Activated CD4-positive, alpha-beta T cell treated with anti-CD3 and anti-CD28 coated beads for 36 hours (primary cell): ENCODE measurements at regions not wholly inside any gene's neighbourhood (a gene's known extent, or its start where the extent isn't known, plus 50 kb on each side); places are given as distances from the start of the nearest gene placed in this dataset.
"Not testable (repeated sequence)": the region's sequence is repeated elsewhere in the genome, so short reads cannot be mapped to it uniquely, and the experiment has no call there.

Experiments
- ATAC-seq: fragments of 200-7000 bp; cut with Tn5 transposase; one replicate; pipeline ENCODE4 v1.10.0; 2021; ENCODE audit warnings: mild to moderate bottlenecking, moderate library complexity
- CTCF ChIA-PET: fragments of 350-600 bp; sonication (Branson Sonifier 250); formaldehyde crosslinking; loops from one replicate; lab custom pipeline; 2021; ENCODE audit warnings: antibody characterized with exemption; lab: Charles Lee
- POLR2A ChIA-PET: fragments of 350-600 bp; sonication (Branson Sonifier 250); formaldehyde crosslinking; loops from one replicate; lab custom pipeline; 2021; ENCODE audit warnings: antibody characterized with exemption, inconsistent platforms; lab: Charles Lee
- DNase-seq: peaks from one replicate; pipeline ENCODE4 v3.0.0-alpha.2; 2020
- H3K27ac Mint-ChIP-seq: one replicate; pipeline ENCODE4 v1.8.0; 2021; ENCODE audit warnings: mixed read lengths
- H3K27me3 Mint-ChIP-seq: one replicate; pipeline ENCODE4 v1.8.0; 2021; ENCODE audit warnings: mixed read lengths
- H3K36me3 Mint-ChIP-seq: one replicate; pipeline ENCODE4 v1.8.0; 2021; ENCODE audit warnings: low read depth, mixed read lengths
- H3K4me1 Mint-ChIP-seq: one replicate; pipeline ENCODE4 v1.8.0; 2021; ENCODE audit warnings: mixed read lengths
- H3K4me3 Mint-ChIP-seq: one replicate; pipeline ENCODE4 v1.8.0; 2021; ENCODE audit warnings: mild to moderate bottlenecking, moderate library complexity, mixed read lengths
- H3K9me3 Mint-ChIP-seq: one replicate; pipeline ENCODE4 v1.8.0; 2021; ENCODE audit warnings: low read depth, mixed read lengths
- intact Hi-C, 2 experiments: fragments of 100-400 bp; cut with DNase I in 1 of 2; cut with micrococcal nuclease in 1 of 2; formaldehyde crosslinking; loops; one replicate each; pipeline versions ENCODE4 v1.14.2 to v1.15.1; 2022 to 2024; cut with DNase I, micrococcal nuclease

DNA sequence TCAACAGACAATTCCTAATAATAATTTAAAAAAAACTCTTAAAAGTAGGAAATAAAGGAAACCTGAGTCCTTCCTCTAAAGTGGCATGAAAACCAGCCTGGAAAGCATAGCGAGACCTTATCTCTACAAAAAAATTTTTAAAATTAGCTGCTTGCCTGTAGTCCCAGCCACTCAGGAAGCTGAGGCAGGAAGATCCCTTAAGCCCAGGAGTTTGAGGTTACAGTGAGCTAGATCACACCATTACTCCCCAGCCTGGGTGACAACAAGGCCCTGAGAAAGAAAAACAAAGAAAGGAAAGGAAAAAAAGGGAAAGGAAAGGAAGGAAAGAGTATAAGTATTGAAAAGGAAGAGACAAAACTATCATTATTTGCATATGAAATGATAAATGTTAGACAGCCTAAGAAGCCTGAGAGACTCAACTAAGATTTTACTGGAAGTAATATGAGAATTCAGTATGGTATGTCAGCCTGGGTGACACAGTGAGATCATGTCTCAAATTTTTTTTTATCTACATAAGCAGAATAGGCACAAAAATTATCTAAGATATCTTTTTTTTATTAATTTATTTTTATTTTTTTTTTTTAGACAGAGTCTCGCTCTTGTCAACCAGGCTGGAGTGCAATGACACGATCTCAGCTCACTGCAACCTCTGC is 113.0 kb downstream of the GOSR1 start:
- ChIA-PET CTCF (no interaction called here), POLR2A (no interaction called here)
- ATAC-seq, result no peak
- no peaks in the 10 kb centered on the region for H3K9me3 Mint-ChIP-seq
- no peak for DNase-seq
- intact Hi-C loops, result no loop called here
- H3K4me1 Mint-ChIP-seq, result peaks cover 11% of the 10 kb centered on the region
- peaks cover 1% of the 10 kb centered on the region for H3K36me3 Mint-ChIP-seq
- H3K4me3 Mint-ChIP-seq, result no peak overlapping the region
- no peaks in the 10 kb centered on the region for H3K27me3 Mint-ChIP-seq
- no peak overlapping the region for H3K27ac Mint-ChIP-seq

DNA sequence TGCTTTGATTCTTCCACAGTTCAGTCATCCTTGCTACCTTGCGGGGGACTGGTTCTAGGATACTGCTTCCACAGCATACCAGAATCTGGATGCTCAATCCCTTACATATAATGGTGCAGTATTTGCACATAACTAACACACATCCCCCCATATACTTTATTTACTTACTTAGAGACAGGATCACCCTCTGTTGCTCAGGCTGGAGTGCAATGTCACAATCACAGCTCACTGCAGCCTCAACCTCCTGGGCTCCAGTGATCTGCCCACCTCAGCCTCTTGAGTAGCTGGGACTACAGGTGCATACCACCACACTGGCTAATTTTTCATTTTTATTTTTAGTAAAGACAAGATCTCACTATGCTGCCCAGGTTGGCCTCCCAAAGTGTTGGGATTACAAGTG is 112.2 kb downstream of the GOSR1 start:
- POLR2A ChIA-PET, result no interaction called here

DNA sequence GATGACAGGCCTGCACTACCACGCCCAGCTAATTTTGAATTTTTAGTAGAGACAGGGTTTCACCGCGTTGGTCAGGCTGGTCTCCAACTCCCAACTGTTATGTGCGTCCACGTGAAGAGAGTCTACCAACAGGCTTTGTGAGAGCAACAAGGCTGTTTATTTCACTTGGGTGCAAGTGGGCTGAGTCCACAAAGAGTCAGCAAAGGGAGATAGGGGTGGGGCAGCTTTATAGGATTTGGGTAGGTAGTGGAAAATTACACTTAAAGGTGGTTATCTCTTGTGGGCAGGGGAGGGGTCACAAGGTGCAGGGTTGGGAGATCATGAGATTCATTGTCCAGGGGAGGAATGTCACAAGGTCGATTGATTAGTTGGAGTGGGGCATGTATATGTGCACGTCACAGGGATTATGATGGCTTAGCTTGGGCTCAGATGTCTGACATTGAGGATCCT is 111.6 kb downstream of the GOSR1 start:
- ATAC-seq (no peak), DNase-seq (no peak)
- POLR2A ChIA-PET, result no interaction called here
- CTCF ChIA-PET, result no interaction called here
- peaks cover 16% of the 10 kb centered on the region for H3K4me1 Mint-ChIP-seq
- no peak overlapping the region for H3K4me3 Mint-ChIP-seq
- H3K27me3 Mint-ChIP-seq, result peaks cover 2% of the 10 kb centered on the region
- no peak overlapping the region for H3K27ac Mint-ChIP-seq
- intact Hi-C loops, result no loop called here
- H3K9me3 Mint-ChIP-seq, result no peaks in the 10 kb centered on the region
- no peaks in the 10 kb centered on the region for H3K36me3 Mint-ChIP-seq

More for the DNA sequence above, 112.2 kb downstream of the GOSR1 start:
- CTCF ChIA-PET, result no interaction called here
- ATAC-seq, result no peak
- intact Hi-C loops, result no loop called here
- Mint-ChIP-seq H3K36me3 (no peaks in the 10 kb centered on the region), H3K9me3 (no peaks in the 10 kb centered on the region), H3K27ac (peak overlapping the region; percentile 39), H3K4me3 (no peak overlapping the region), H3K27me3 (peaks cover 2% of the 10 kb centered on the region), H3K4me1 (peaks cover 16% of the 10 kb centered on the region)
- no peak for DNase-seq

DNA sequence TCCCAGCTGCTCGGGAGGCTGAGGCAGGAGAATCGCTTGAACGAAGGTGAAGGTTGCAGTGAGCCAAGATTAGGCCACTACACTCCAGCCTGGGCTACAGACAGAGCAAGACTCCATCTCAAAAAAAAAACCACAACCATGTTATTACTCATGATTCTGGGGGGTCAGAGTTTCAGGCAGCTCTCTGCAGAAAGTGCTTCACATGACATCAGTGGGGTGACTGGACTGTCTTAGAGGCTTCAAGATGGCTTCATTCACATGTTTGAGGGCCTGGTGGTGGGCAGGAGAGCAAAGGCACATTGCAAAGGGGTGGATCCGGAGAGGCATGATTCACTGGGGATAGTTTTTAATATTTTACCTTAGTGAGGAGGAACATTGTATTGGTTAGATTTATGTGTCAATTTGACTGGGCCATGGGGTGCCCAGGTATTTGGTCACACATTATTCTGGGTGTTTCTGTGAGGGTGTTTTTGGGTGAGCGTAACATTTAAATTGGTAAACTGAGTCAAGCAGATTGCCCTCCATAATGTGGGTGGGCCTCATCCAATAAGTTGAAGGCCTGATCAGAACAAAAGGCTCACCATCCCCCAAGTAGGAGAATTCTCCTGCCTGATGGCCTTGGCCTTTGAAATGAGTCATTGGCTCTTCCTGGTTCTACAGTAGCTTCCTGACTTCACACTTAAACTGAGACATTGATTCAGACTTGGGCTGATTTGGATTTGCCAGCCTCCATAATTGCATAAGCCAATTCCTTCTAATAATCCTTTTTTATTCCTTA is 109.8 kb downstream of the GOSR1 start:
- Mint-ChIP-seq H3K27ac (peak overlapping the region; percentile 35), H3K36me3 (peaks cover 3% of the 10 kb centered on the region), H3K4me1 (peaks cover 16% of the 10 kb centered on the region), H3K27me3 (peaks cover 7% of the 10 kb centered on the region), H3K4me3 (no peak overlapping the region), H3K9me3 (no peaks in the 10 kb centered on the region)
- intact Hi-C loops, result no loop called here
- ATAC-seq, result peak; percentile 91
- ChIA-PET CTCF (interaction anchor here (0.6 to 0.7 kb wide), 2 partner anchors 384 to 1630 kb away, joined by 3 read pairs; no protein-coding TSS in a partner anchor), POLR2A (interaction anchor here (0.7 kb wide), 1 partner anchor 111 kb away, joined by 3 read pairs; no protein-coding TSS in a partner anchor)
- DNase-seq, result peak; percentile 31

DNA sequence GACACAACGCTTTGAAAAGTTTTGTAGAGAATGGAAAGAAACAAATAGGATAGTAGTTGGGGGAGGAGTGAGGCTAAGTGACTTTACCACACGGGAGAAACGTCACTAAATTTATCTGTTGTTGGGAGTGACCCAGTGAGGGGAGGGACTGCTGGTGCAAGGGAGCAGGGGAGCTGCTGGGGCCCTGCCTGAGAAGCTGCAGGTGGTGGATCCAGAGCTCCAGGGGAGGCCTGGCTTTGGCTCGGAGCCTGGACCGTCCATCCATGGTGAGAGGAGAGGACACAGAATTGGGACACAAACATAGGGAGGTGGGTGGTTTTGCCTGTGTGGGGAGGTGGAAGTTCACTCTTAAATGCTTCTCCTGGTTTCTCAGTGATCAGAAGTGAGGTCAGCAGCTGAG is 107.6 kb downstream of the GOSR1 start:
- ATAC-seq, result no peak
- H3K27ac Mint-ChIP-seq, result no peak overlapping the region
- ChIA-PET POLR2A (no interaction called here), CTCF (interaction anchor here (0.5 to 0.6 kb wide), 2 partner anchors 239 to 380 kb away, joined by 3 to 4 read pairs; no protein-coding TSS in a partner anchor)
- intact Hi-C loops, result no loop called here
- peaks cover 16% of the 10 kb centered on the region for H3K4me1 Mint-ChIP-seq
- peaks cover 7% of the 10 kb centered on the region for H3K27me3 Mint-ChIP-seq
- peaks cover 3% of the 10 kb centered on the region for H3K36me3 Mint-ChIP-seq
- no peaks in the 10 kb centered on the region for H3K9me3 Mint-ChIP-seq
- no peak for DNase-seq
- H3K4me3 Mint-ChIP-seq, result no peak overlapping the region

DNA sequence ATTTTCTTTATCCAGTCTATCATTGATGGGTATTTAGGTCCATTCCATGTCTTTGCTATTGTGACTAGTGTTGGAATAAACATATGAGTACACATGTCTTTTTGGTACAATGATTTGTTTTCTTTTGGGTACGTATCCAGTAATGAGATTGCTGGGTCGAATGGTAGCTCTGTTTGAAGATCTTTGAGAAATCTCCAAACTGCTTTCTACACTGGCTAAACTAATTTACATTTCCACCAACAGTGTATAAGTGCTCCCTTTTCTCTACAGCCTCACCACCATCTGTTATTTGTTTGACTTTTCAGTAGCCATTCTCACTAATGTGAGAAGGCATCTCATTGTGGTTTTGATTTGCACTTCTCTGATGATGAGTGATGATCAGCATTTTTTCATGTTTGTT is 103.7 kb downstream of the GOSR1 start:
- H3K27me3 Mint-ChIP-seq, result peaks cover 7% of the 10 kb centered on the region
- intact Hi-C loops, result no loop called here
- H3K27ac Mint-ChIP-seq, result no peak overlapping the region
- peaks cover 3% of the 10 kb centered on the region for H3K36me3 Mint-ChIP-seq
- CTCF ChIA-PET, result no interaction called here
- POLR2A ChIA-PET, result no interaction called here
- peaks cover 5% of the 10 kb centered on the region for H3K4me1 Mint-ChIP-seq
- no peaks in the 10 kb centered on the region for H3K9me3 Mint-ChIP-seq
- H3K4me3 Mint-ChIP-seq, result no peak overlapping the region
- no peak for ATAC-seq
- DNase-seq, result no peak

DNA sequence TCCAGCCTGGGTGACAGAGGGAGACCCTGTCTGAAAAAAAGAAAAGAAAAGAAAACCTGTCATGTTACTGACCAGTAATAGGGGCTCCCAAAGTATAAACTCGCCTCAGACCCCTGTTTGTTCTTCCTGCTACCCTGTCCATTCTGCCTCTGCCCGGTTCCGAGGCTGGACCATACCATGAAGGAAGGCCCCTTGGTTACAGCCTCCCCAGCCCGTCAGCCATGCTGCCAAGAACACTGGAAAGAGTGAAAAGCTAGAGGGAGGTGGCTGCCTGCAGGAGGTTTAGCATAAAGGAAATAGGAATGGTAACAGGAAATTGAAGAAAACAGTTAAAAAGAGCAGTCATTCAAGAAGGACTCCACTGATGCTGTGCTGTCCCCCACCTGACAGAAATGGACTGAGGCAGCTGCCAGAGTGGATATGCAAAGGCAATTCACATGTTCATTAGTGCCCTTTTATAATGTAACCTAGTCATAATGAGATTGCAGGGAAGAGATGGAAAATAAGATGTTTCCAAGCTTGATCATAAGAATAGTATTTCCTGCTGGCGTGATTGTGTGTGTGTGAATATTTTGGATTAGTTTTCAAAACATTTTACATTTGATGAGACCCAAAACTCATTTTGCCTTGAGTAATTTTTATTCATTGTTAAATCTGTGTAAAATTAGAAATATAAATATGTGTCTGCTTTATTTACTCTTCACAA is 102.6 kb downstream of the GOSR1 start:
- Mint-ChIP-seq H3K4me1 (peaks cover 2% of the 10 kb centered on the region), H3K9me3 (no peaks in the 10 kb centered on the region), H3K27ac (no peak overlapping the region), H3K4me3 (no peak overlapping the region), H3K27me3 (peaks cover 7% of the 10 kb centered on the region), H3K36me3 (peaks cover 3% of the 10 kb centered on the region)
- POLR2A ChIA-PET, result no interaction called here
- ATAC-seq, result no peak
- no peak for DNase-seq
- CTCF ChIA-PET, result no interaction called here
- intact Hi-C loops, result no loop called here

DNA sequence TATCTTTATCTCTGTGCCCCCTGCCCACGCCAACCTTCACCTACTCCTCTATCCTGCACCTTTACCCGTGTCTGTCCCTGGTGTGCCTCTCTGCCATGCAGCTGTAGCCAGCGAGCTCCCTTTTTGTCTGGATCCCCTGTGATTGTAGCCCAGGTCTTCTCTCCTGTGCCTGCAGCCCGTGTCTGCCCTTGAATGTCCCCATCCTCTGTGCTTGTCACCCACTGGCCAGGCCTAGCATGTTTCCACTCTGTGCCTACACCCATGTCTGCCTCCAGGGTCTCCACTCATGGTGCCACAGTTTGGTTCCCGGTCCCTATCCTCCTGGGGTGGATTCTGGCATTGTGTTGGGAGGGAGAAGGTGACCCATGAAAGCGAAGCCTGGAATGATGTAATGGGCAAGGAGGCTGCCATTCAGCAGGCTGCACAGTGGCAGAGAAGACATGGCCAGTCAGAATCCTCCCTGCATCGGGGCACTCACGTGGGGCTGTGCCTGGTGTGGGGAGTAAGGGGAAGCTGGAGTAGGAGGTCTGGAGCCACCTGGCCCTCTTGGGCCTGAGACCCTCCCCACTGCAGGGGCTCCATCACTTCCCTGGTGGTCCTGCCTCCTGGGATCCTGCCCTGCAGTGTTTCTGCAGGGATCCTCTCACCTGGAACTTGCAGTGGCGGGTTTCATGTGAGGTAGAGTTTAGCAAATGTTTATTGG is 101.0 kb downstream of the GOSR1 start:
- intact Hi-C loops, H3K27me3 Mint-ChIP-seq, CTCF ChIA-PET, H3K9me3 Mint-ChIP-seq, POLR2A ChIA-PET, H3K4me1 Mint-ChIP-seq, H3K27ac Mint-ChIP-seq, H3K36me3 Mint-ChIP-seq, DNase-seq: not testable (repeated sequence)
- H3K4me3 Mint-ChIP-seq, result peak overlapping the region; percentile 74
- peak; percentile 26 for ATAC-seq
